ENCODE measurements at regions not wholly inside any gene's neighbourhood (a gene's known extent, or its start where the extent isn't known, plus 50 kb on each side); places are given as distances from the start of the nearest gene placed in this dataset.

DNA sequence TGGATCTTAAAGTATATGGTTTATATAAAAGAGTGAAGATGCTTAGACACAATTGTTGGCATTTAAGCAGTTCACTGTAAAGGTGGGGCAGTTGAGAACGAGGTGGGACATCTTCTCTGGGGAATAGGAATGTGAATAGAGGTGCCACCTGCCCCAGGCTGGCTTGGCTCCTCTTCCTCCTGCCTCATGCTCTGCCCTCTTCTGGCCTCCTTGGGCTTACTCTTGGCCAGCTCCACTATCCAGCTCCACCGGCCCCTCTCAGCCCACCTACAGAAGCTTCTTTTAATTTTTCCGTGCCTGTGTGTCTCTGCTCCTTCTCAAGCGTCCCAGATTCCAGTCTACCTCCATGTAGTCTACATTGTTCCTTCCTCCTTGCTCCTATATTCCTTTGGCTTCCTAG, 122.1 kb downstream of the NUF2 start:
- WGBS, 2 experiments (ENCODE audit: extremely low coverage in 2 of 2, insufficient read length in 1 of 2): no CpG with 5 or more reads among the region's 4 CpGs
- no peak overlapping the region for H4K5ac ChIP-seq (ENCODE audit: low read depth, low read length)
- H2BK15ac ChIP-seq (ENCODE audit: low read depth, low read length): no peak overlapping the region
- POLR2A ChIA-PET (ENCODE audit: unreplicated experiment): no interaction called here
- no peak overlapping the region for H2AK9ac ChIP-seq (replicated peaks; ENCODE audit: low read depth, low read length, poor library complexity)
- in situ Hi-C loops (cut with MboI; ENCODE audit: low sequenced_read_pairs) (no loop called here), dilution Hi-C loops (cut with HindIII; ENCODE audit: low sequenced_read_pairs, unreplicated experiment) (no loop called here), intact Hi-C loops (cut with micrococcal nuclease) (no loop called here)
- H2BK20ac ChIP-seq (ENCODE audit: low read depth, low read length): no peak overlapping the region
- H4K20me1 ChIP-seq (ENCODE audit: insufficient read depth, low read length): no peaks in the 10 kb centered on the region
- H3K14ac ChIP-seq (replicated peaks; ENCODE audit: low read depth, low read length): no peak overlapping the region
- no peak overlapping the region for H2BK5ac ChIP-seq (ENCODE audit: low read depth, low read length, poor library complexity, severe bottlenecking)
- no peak overlapping the region for H4K91ac ChIP-seq (ENCODE audit: insufficient read depth, low read depth, low read length)
- no peak overlapping the region for H2AK5ac ChIP-seq (ENCODE audit: low read depth, low read length)
- H3K36me3 ChIP-seq (ENCODE audit: control insufficient read depth, insufficient read depth, low read length): no peaks in the 10 kb centered on the region
- no peak for DNase-seq
- H2BK120ac ChIP-seq (ENCODE audit: low read depth, low read length): no peak overlapping the region
- no peak overlapping the region for H3K9ac ChIP-seq (ENCODE audit: low read depth, low read length)
- no peak overlapping the region for H2AFZ ChIP-seq (replicated peaks; ENCODE audit: low read length, poor library complexity)
- no peak overlapping the region for H3K23ac ChIP-seq (ENCODE audit: low read depth, low read length)
- H3K9me1 ChIP-seq (ENCODE audit: insufficient read depth, low read length): no peaks in the 10 kb centered on the region
- no peak overlapping the region for H4K8ac ChIP-seq (ENCODE audit: low read depth in 2 of 2, low read length in 2 of 2)
- CTCF ChIA-PET: interaction anchor here (1.2 kb wide), 1 partner anchor 15 kb away, joined by 3 read pairs; no protein-coding TSS in a partner anchor
- no peak overlapping the region for H3K4ac ChIP-seq (ENCODE audit: low read depth, low read length)
- no peak for ATAC-seq (ENCODE audit: low read depth)
- TF ChIP-seq USF2 (IDR thresholded peaks at IDR 0.05; ENCODE audit: low read depth, low read length) (no peak), FOS (IDR thresholded peaks at IDR 0.05; ENCODE audit: low read depth, low read length) (no peak), RFX5 (IDR thresholded peaks at IDR 0.05; ENCODE audit: low read depth, low read length) (no peak), NFE2L2 (IDR thresholded peaks at IDR 0.05; ENCODE audit: low read depth, low read length) (no peak), MXI1 (IDR thresholded peaks at IDR 0.05; ENCODE audit: borderline replicate concordance, low read depth, low read length) (no peak), CHD1 (IDR thresholded peaks at IDR 0.05; ENCODE audit: low read depth, low read length) (no peak), RAD21 (IDR thresholded peaks at IDR 0.05; ENCODE audit: low read length) (no peak), SMC3 (IDR thresholded peaks at IDR 0.05; ENCODE audit: low read depth, low read length) (no peak), MAFK (IDR thresholded peaks at IDR 0.05; ENCODE audit: low read depth, low read length) (no peak), MAZ (IDR thresholded peaks at IDR 0.05; ENCODE audit: borderline replicate concordance, low read depth, low read length) (no peak)
- TF ChIP-seq, protein P1, sequence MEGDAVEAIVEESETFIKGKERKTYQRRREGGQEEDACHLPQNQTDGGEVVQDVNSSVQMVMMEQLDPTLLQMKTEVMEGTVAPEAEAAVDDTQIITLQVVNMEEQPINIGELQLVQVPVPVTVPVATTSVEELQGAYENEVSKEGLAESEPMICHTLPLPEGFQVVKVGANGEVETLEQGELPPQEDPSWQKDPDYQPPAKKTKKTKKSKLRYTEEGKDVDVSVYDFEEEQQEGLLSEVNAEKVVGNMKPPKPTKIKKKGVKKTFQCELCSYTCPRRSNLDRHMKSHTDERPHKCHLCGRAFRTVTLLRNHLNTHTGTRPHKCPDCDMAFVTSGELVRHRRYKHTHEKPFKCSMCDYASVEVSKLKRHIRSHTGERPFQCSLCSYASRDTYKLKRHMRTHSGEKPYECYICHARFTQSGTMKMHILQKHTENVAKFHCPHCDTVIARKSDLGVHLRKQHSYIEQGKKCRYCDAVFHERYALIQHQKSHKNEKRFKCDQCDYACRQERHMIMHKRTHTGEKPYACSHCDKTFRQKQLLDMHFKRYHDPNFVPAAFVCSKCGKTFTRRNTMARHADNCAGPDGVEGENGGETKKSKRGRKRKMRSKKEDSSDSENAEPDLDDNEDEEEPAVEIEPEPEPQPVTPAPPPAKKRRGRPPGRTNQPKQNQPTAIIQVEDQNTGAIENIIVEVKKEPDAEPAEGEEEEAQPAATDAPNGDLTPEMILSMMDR (conservative IDR thresholded peaks at IDR 0.05; ENCODE audit: low read depth, low read length): no peak
- H3K4me2 ChIP-seq (ENCODE audit: low read depth, low read length): no peak overlapping the region
- H3K4me3 ChIP-seq (ENCODE audit: insufficient read depth, low read depth, low read length): no peak overlapping the region
- H3K9me3 ChIP-seq (ENCODE audit: control insufficient read depth, insufficient read depth, low read length): no peaks in the 10 kb centered on the region
- H3K79me1 ChIP-seq (ENCODE audit: low read depth in 1 of 2, low read length in 2 of 2): no peaks in the 10 kb centered on the region
- H3K18ac ChIP-seq (ENCODE audit: low read depth, low read length): no peak overlapping the region
- no peak overlapping the region for H3K56ac ChIP-seq (ENCODE audit: extremely low read depth, insufficient read depth, low read length)
- BruUV-seq (replicated peaks): no TSS peak
- H3K27ac ChIP-seq (ENCODE audit: insufficient read depth, low read length): no peak overlapping the region
- no peaks in the 10 kb centered on the region for H3K4me1 ChIP-seq (ENCODE audit: control insufficient read depth, insufficient read depth, low read length)
- peaks cover 1% of the 10 kb centered on the region; the same call in 1 of the 2 replicates for H3K27me3 ChIP-seq (ENCODE audit: control insufficient read depth, insufficient read depth, low read length)

Measured in IMR-90 (cell line).